HG03342 (cell line): ENCODE measurements at regions not wholly inside any gene's neighbourhood (a gene's known extent, or its start where the extent isn't known, plus 50 kb on each side); places are given as distances from the start of the nearest gene placed in this dataset.

Experiments used
- ATAC-seq: cut with Tn5 transposase; IDR thresholded peaks from one replicate; pipeline ENCODE4 v1.9.1; 2021; ENCODE audit warnings: mild to moderate bottlenecking, moderate library complexity; ENCODE audit not compliant: unreplicated experiment

DNA sequence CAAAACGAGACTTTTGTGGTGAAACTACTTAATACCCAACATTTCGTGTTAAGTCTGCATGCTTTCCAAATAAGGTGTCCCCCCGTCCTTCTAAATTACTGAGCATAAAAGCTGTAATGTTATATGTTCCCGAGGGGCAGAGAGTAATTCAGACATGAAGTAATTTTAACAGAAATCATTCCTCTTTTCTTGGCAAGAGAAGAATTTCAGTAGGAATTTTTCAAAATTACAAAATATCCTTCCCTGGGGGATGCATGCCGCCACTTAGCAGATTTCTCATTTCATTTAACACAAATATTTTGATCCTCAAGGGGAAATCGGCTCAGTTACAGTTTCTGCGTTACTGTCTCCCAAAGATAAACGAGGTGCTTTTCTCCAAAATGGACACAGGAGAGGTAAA is 213.2 kb upstream of the RHOBTB1 start:
- ATAC-seq: no peak

DNA sequence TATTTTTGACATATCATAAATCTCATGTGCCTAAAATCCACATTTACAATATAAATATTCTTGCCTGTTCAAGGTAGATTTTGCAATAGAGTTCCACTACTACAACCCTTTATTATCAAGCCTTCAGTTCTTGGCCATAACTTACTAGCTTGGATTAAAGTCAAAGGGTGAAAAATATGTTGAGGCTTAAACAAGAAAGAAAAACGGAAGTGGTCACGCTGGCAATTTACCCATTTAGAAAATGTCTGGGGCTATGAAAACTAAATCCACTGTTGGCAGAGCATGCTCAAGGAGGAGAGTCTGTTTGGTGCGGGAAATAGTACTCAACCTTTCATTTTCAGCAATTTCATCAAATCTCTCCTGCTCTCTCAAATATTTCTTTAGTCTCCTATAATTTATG is 209.8 kb upstream of the RHOBTB1 start:
- no peak for ATAC-seq

DNA sequence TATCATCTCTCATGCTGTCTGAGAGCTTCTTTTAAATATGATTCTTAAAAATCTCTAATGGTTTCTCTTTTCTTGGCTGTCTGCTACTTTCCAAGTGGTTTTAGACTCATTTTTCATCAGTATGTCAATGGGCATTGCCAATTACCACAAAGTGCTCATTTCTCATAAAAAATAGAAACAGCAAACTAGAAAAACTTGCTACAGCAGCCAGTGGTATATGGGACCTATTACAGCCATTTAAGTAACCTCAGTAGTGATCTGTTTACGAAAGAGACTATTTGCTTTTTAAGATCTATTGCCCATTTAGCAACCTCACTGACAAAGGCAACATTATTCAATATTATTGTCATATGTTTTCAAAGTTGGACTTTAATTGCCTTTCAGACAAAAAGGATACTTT is 207.1 kb upstream of the RHOBTB1 start:
- no peak for ATAC-seq

DNA sequence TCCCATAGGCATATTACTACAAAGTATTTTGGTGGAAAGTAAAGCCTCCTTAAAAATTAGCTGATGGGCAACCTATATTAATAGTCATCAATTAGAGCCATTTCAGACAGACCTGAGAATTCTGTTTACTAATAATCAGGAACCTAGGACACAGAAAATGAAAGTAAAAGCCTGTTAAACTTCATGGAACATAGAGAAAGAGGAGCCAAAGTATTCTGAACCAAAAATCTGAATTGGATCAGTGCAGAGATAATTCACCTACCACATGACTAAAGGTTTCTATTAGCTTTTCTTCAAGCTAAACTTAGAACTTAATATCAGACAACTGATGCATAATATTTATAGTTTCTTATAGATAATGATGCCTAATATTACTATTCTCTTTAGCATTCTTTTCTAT is 204.5 kb upstream of the RHOBTB1 start:
- ATAC-seq: no peak

DNA sequence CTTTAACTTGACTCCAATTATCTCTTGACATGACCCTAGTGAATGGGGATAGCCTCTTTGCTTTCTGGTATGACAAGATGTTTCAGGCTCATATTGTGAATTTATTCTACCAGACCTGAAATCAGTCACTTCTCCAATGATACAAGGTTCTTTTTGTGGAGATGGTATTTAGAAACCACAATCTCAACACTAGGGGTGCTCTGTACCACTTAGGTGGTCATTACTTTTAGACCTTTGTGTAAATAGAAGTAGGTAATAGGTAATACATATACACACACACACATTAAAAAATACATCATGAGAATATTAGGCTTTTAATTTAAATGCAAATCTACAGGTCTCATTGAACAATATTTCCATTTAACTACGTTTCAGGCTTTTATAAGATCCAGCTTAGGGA is 199.0 kb upstream of the RHOBTB1 start:
- ATAC-seq: no peak

- peak; percentile 61 for ATAC-seq
Observed at GRCh38 chr10:61140765-61141392, 196.9 kb upstream of the RHOBTB1 start.

GRCh38 chr10:61139592-61139953 is 195.6 kb upstream of the RHOBTB1 start:
- no peak for ATAC-seq

- no peak for ATAC-seq
Observed at GRCh38 chr10:61138708-61139591, 195.0 kb upstream of the RHOBTB1 start.

DNA sequence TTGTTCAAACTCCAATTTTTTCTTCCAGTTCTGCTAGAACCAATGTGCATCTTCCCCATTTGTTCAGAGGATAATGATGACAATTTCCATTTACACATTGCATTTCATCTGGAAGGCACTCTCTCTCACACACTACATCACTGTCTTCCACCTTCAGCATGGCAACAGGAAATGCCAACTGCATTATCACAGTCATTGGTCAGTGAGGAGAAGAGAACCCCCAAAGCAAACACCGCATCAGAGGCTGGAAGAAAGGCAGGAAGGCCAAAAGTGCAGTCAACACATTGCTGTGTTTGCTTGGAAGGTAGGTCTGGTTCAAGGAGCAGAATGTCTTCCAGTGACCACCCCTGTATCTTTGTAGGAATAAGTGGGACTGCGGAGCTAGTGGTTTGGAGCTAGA is 192.2 kb upstream of the RHOBTB1 start:
- ATAC-seq: no peak

DNA sequence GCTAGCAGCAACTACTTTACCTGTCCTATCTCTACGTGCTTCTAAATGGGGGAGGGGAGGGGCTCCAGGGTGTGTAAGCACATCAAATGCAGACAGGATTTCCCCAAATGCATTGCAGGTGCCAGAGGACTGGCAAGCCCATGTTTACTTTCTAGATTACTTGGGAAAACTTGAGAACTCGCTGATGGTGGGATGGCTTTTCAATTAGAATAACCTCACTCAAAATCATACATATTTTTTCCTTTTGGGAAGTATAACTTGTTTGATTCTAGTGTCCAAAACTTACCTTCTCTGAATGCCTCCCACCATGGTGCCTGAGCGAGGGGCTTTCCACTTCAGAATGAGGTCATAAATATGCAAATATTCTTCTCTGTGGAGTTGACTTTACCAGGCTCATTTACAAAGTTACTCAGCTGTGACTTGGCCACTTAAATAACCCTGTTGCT is 191.3 kb upstream of the RHOBTB1 start:
- peak; percentile 95 for ATAC-seq

DNA sequence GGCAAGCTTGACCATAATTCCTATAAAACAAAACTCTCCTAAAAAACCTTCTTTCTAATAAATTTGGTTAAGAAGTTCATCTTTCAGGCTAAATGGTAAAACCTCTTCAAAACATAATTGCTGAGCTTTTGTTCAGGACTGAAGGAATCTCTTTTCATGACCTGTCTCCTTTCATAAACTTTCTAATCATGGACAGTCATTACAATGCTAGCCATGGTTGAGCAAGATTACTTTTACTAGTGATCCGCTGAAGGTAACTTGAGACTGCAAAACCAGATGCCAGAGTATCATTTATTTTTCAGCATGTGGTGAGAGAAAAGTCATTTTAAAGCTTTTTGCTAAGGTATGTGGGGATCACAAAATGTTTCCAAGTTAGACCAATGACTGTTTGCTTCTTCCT is 186.4 kb upstream of the RHOBTB1 start:
- ATAC-seq: no peak

DNA sequence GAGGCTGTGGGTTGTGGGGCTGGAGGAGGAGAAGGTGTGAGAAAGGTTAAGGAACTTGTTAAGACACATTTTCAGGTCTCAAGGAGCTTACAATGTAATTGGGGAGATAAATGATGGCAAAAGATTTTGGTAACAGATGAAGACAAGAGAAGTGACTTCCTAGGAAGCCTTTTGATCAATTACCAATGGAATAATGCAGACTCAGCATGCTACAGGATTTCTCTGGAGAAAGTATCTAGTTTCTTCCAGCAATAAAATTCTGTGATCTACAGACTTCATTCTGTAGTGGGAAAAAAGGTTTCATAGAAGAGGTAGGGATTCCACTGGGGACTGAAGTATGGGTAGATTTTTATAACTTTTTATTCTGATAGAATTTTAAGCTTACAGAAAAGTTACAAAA is 184.2 kb upstream of the RHOBTB1 start:
- ATAC-seq: no peak

GRCh38 chr10:61125560-61126170 is 181.7 kb upstream of the RHOBTB1 start:
- ATAC-seq: peak; percentile 75

DNA sequence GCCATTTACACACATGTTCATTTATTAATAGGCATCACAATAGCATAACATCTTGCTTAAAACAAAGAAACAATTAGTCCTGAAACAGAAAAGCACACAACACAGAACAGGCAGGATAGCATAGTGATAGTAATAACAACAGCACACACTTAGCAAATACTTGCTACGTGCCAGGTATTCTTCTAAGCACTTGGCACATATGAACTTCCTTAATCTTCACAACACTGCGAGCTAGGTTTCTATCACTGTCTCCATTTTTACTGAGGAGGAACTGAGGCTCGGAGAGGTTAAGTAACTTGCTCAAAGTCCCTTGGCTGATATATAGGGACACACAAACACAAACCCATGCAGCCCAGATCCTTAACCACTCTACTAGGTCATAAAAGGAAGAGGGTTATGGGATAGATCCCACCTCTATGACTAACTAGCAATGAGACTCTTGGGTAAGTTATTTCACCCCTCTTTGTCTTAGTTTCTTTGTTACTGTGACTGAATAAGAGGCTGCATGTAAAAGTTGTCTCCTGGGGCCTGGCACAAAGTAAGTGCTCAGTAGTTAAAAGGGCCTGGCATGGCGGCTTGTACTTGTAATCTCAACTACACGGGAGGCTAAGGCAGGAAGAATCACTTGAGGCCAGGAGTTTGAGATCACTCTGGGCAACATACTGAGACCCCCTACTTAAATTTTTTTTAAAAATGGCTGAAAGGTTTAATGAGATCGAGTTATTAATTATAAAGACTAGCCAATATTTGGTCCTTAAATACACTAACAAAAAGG is 181.0 kb upstream of the RHOBTB1 start:
- no peak for ATAC-seq

GRCh38 chr10:61120805-61121204 is 176.8 kb upstream of the RHOBTB1 start:
- peak; percentile 61 for ATAC-seq

DNA sequence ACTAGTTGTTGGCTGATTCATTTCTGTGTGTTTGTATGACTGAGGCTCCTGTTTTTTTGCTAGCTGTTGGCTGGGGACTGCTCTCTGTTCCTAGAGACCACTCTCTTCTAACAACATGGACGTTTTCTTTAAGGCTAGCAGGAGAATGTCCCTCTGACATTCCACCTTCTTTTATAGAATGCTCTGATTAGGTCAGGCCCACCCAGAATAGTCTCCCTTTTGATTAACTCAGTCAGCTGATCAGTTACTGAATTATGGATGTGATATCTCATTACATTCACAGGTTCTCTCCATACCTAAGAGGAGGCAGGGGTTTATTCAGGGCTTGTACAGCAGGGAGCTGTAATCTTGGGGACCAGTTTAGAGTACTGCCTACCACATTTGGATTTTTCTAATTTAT is 175.6 kb upstream of the RHOBTB1 start:
- no peak for ATAC-seq

DNA sequence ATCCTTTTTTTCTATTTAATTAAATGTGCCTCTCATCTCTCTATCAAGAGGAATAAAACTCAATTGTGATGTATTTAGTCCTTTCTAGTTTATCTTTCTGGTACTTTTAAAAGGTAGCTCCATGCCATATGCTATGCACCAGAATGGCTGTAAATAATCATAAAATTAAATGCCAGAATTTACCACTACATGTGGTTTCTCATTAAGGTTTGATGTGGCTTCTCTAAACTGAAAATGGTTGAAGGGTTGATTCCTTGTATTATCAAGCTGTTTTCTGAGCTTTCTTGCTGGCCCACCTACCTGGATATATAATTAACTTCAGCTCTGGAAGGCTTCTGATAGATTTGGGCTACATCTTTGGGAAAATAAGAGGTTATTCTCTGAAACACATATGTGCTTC is 171.9 kb upstream of the RHOBTB1 start:
- ATAC-seq: no peak

GRCh38 chr10:61112771-61113170 is 168.8 kb upstream of the RHOBTB1 start:
- no peak for ATAC-seq

- no peak for ATAC-seq
Observed at GRCh38 chr10:61110936-61111335, 167.0 kb upstream of the RHOBTB1 start.

DNA sequence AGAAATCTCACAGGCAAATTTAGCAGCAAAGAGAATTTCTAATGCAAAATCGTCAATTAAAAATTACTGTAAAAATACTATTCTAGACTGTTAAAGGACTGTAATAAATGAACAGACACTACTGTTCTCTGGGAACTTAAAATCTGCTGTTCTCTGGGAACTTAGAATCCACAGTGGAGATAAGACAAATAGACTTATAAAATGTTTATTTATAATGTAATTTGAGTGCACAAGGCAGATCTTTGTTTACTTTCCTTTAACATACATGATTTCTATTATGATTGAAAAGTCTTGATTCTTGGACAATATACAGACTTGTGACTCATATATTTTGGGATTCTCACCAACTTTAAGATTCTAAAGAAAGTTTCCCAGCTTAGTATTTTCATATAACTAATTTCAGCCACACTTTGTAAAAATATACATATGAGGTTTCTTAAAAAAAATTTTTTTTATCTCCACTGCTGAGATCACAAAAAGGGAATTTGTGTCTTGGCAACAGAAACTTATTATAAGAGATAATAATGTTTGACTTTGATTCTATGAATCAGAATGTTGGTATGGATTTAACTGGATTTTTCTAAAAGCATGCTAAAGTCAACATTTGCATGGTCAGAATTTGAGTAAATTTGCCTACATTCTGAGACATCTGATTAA is 166.3 kb upstream of the RHOBTB1 start:
- no peak for ATAC-seq

GRCh38 chr10:61108915-61109314 is 164.9 kb upstream of the RHOBTB1 start:
- ATAC-seq: no peak
